ENCODE measurements at regions not wholly inside any gene's neighbourhood (a gene's known extent, or its start where the extent isn't known, plus 50 kb on each side); places are given as distances from the start of the nearest gene placed in this dataset.

DNA sequence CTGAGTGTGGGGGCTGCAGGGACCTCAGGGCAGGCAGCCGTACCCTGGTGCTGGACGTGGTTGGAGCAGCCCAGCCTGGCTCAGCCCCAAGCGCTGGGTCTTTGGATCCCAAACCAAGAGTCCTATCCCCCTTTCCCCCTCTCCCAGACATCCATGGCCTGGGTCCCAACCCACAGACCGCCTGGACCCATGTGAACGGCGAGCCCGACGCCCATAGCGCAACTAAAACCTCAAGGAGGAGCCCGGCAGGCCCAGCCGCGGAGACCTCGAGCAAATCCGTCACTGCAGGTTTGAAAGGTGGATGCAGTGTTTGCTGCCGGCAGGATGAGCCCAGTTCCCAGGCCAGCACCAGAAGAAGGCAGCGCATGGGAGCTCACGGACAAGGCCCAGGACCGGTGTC is 337.0 kb downstream of the BRD1 start:
- TF ChIP-seq EZH2phosphoT487 (IDR thresholded peaks at IDR 0.05; ENCODE audit: insufficient read depth, low read depth): no peak
- TF ChIP-seq EZH2 (IDR thresholded peaks at IDR 0.05; ENCODE audit: insufficient read depth, poor library complexity, severe bottlenecking): no peak
